ENCODE measurements at regions not wholly inside any gene's neighbourhood (a gene's known extent, or its start where the extent isn't known, plus 50 kb on each side); places are given as distances from the start of the nearest gene placed in this dataset.
A peak's percentile ranks its signal among the peaks of the same experiment; 100 is the strongest.

GRCh38 chr6:149223904-149224351 is 93.6 kb upstream of the TAB2 start:
- TF ChIP-seq CTCF (IDR thresholded peaks at IDR 0.05) (no peak), POLR2A (IDR thresholded peaks at IDR 0.05) (no peak), POLR2AphosphoS5 (IDR thresholded peaks at IDR 0.05) (no peak)
- H3K36me3 ChIP-seq = no peaks in the 10 kb centered on the region
- H3K9me3 ChIP-seq = no peaks in the 10 kb centered on the region
- no peaks in the 10 kb centered on the region for H3K27me3 ChIP-seq
- no peaks in the 10 kb centered on the region for H3K4me1 ChIP-seq
- intact Hi-C loops (cut with DNase I; ENCODE audit: low total_unique reads) = no loop called here
- no peak for DNase-seq (ENCODE audit: low spot score in 2 of 2)
- H3K4me3 ChIP-seq = peak overlapping the region in 1 of 3 donors; percentile 2
- H3K27ac ChIP-seq = peak overlapping the region; percentile 67 to 73

- Histone ChIP-seq H3K27me3 (no peaks in the 10 kb centered on the region), H3K27ac (peak overlapping the region; percentile 67 to 73), H3K9me3 (no peaks in the 10 kb centered on the region), H3K4me1 (no peaks in the 10 kb centered on the region), H3K4me3 (peak overlapping the region in 2 of 3 donors; percentile 0 to 2), H3K36me3 (no peaks in the 10 kb centered on the region)
- TF ChIP-seq POLR2A (IDR thresholded peaks at IDR 0.05) (no peak), POLR2AphosphoS5 (IDR thresholded peaks at IDR 0.05) (no peak), CTCF (IDR thresholded peaks at IDR 0.05) (no peak)
- DNase-seq (ENCODE audit: low spot score in 2 of 2) = peak in 1 of 2 donors; percentile 78
- intact Hi-C loops (cut with DNase I; ENCODE audit: low total_unique reads) = no loop called here
Observed at GRCh38 chr6:149224399-149224798, 93.1 kb upstream of the TAB2 start.

GRCh38 chr6:149225370-149225769 is 92.1 kb upstream of the TAB2 start:
- Histone ChIP-seq H3K9me3 (no peaks in the 10 kb centered on the region), H3K36me3 (no peaks in the 10 kb centered on the region), H3K4me3 (no peak overlapping the region), H3K4me1 (no peaks in the 10 kb centered on the region), H3K27me3 (no peaks in the 10 kb centered on the region), H3K27ac (peak overlapping the region in 1 of 2 donors; percentile 73)
- no peak for DNase-seq (ENCODE audit: low spot score in 2 of 2)
- intact Hi-C loops (cut with DNase I; ENCODE audit: low total_unique reads) = no loop called here
- TF ChIP-seq POLR2A (IDR thresholded peaks at IDR 0.05) (no peak), POLR2AphosphoS5 (IDR thresholded peaks at IDR 0.05) (no peak), CTCF (IDR thresholded peaks at IDR 0.05) (no peak)

DNA sequence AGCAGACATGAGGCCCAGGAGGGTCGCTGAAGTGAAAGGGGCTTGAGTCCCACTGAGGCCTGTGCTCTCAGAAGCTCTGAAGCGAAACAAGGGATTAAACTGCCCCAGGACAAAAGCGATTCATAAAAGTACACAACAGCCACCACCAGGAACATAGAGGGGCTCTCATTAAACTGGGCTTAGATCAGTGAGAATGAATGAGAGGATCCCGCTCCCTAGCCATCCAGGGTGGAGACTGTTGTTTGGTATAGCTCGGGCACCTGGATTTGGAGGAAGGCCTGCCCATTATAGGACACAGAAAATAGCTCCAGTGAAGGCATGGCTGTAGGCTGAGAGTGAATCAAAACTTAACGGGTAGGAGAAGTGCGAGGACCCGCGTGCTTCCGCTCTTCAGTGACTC is 91.6 kb upstream of the TAB2 start:
- no peaks in the 10 kb centered on the region for H3K36me3 ChIP-seq
- no peak for TF ChIP-seq POLR2AphosphoS5 (IDR thresholded peaks at IDR 0.05)
- TF ChIP-seq POLR2A (IDR thresholded peaks at IDR 0.05) = no peak
- TF ChIP-seq CTCF (IDR thresholded peaks at IDR 0.05) = no peak
- no peaks in the 10 kb centered on the region for H3K4me1 ChIP-seq
- no peak for DNase-seq (ENCODE audit: low spot score in 2 of 2)
- H3K4me3 ChIP-seq = no peak overlapping the region
- intact Hi-C loops (cut with DNase I; ENCODE audit: low total_unique reads) = no loop called here
- H3K9me3 ChIP-seq = no peaks in the 10 kb centered on the region
- H3K27ac ChIP-seq = no peak overlapping the region
- H3K27me3 ChIP-seq = no peaks in the 10 kb centered on the region

DNA sequence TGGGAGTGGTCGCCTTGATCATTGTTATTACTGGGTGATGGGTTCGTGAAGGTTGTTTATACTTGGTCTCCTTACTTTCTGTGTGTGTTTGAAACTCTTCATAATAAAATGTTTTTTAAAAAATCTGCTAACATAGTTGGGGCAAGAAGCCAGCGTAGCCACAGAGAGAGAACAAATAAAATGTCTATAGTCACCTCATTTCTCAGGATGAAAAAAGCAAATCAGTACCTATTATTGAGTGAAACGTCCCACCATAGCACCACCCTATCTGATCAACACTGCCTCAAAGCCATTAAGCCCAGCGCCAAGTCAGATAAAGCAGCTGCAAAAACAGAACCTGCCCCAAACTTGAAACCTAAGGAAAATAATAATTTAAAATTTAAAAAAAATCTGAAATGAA is 89.7 kb upstream of the TAB2 start:
- Histone ChIP-seq H3K9me3 (no peaks in the 10 kb centered on the region), H3K27me3 (no peaks in the 10 kb centered on the region), H3K4me1 (no peaks in the 10 kb centered on the region), H3K27ac (no peak overlapping the region), H3K36me3 (no peaks in the 10 kb centered on the region), H3K4me3 (no peak overlapping the region)
- no peak for DNase-seq (ENCODE audit: low spot score in 2 of 2)
- TF ChIP-seq POLR2A (IDR thresholded peaks at IDR 0.05) (no peak), CTCF (IDR thresholded peaks at IDR 0.05) (no peak), POLR2AphosphoS5 (IDR thresholded peaks at IDR 0.05) (no peak)
- intact Hi-C loops (cut with DNase I; ENCODE audit: low total_unique reads) = no loop called here

Measured in breast epithelium (tissue), 4 donors.